ENCODE measurements at regions not wholly inside any gene's neighbourhood (a gene's known extent, or its start where the extent isn't known, plus 50 kb on each side); places are given as distances from the start of the nearest gene placed in this dataset.
"Not testable (repeated sequence)": the region's sequence is repeated elsewhere in the genome, so short reads cannot be mapped to it uniquely, and the experiment has no call there.

GRCh38 chr6:74631564-74631963 is 574.3 kb downstream of the COL12A1 start:
- no peak for DNase-seq (ENCODE audit: low spot score)

- DNase-seq (ENCODE audit: low spot score): no peak
Measured at GRCh38 chr6:74626288-74626687, 579.6 kb downstream of the COL12A1 start.

DNA sequence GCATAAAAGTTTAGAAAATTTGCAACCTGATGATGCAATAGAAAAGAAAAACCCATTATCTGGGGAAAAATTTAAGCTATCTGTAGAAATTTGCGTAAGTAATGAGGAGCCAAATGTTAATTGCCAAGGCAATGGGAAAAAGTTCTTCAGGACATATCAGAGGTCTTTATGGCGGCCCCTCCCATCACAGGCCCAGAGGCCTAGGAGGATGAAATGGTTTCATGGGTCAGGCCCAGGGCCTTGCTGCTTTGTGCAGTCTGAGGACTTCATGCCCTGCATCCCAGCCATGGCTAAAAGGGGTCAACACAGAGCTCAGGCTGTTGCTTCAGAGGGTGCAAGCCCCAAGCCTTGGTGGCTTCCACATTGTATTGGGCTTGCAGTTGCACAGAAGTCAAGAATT is 582.8 kb downstream of the COL12A1 start:
- DNase-seq (ENCODE audit: low spot score): no peak

GRCh38 chr6:74611220-74611619 is 594.6 kb downstream of the COL12A1 start:
- DNase-seq (ENCODE audit: low spot score): no peak

DNA sequence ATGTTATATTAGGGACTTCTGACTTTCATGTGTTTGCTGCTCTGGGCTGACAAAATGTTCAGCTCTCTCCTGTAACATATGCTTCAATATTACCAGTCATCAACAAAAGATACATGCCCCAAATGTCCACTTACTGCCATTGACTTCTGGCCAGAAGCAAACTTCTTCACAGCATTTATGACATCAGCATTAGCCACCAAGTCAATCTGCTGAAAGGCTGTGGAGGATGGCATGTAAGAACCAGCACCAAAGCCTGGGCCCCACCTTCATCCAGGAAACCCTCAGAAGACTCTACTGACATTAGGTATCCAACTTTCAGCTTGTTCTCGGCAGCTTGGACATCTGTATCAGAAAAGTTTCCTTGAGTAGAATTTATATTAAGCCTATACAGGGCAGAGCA is 595.5 kb downstream of the COL12A1 start:
- no peak for DNase-seq (ENCODE audit: low spot score)

- no peak for DNase-seq (ENCODE audit: low spot score)
Measured at GRCh38 chr6:74609871-74610270, 596.0 kb downstream of the COL12A1 start.

- no peak for DNase-seq (ENCODE audit: low spot score)
Measured at GRCh38 chr6:74607934-74608333, 597.9 kb downstream of the COL12A1 start.

GRCh38 chr6:74607468-74607867 is 598.4 kb downstream of the COL12A1 start:
- no peak for DNase-seq (ENCODE audit: low spot score)

DNA sequence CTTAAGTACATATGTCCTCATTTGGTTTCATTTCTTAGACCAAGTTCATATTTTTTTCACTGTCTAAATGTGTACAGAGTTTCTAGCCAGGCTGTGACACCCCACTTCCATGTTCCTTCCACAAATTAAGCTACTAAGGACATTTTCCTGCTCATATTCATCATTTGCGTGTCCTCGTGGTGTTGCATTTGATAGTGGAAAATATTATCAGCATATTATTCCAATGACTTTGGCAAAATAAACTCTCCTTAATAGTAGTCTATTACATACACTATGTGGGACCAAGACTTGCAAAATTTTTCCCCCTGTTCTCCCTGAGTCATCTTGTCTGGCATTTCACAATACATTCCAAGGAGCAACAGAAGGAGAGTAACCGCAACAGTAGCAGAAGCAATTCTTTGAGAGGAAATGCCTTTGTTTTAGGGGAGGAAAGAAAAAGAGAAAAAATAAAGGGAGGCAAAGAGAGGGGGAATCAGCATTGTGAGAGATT is 599.2 kb downstream of the COL12A1 start:
- DNase-seq (ENCODE audit: low spot score): no peak

DNA sequence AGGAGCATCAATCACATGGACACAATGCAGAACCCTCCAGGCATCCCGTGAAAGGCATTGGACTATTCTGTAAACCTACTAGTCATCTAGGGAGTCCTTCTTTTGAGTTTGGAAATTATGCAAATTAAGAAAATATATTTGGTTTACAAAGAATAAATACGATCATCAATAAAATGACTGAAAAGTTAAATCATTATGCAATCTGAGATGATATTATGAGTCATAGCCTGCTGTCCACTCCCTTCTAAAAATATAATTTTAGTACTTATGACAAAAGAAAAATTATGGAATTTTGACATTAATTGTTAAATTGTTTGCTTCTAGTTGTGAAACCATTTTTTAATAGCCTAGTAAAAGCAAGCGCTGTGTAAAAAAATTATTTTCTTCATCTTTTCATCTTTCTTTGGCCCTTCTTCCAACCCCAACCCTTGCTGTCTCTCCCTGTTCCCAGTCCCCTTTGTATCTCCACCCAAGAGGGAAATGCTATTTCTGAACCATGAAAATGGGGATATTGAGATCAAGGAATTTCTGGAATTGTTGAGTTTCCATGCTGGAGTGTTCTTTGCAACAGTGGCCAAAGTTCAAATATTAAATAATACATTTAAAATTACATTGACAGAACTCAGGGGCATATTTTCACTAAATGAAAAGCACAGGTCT is 599.8 kb downstream of the COL12A1 start:
- DNase-seq (ENCODE audit: low spot score): no peak

DNA sequence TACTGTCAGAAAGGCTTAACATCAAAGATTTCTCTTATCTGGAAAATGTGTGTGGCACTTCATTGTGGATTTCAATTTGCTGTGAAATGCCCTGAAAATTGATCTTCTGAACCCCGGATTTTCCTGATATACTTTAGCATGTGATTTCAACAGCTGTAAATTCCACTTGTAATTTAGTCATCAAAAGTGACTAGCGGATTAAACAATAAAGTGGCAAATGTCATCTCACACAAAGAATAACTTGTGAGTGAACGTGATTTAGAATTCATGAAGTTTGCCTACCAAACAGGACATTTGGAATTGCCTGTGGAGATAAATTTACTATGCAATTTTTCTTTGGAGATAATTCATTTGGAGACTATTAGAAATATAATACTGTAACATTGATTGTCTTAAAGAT is 601.6 kb downstream of the COL12A1 start:
- DNase-seq (ENCODE audit: low spot score): no peak

- no peak for DNase-seq (ENCODE audit: low spot score)
Measured at GRCh38 chr6:74603322-74604076, 602.4 kb downstream of the COL12A1 start.

DNA sequence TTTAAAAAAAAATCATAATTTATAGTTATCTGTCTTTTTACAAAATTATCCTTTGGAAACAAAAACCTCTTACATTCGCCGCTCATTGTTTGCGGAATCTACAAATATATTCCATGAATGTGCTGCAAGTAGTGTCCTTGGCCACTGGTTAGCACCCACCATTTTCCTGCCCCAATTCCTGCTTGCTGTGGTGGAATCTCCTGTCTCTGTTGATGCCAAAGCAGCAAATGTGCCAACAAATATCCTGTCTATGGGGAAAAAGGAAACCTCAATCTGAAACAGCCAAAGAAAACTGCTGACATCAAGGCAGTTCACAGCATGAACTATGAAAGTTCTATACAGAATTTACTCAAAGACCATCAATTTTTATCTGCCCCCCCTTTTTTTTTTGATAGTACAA is 603.6 kb downstream of the COL12A1 start:
- no peak for DNase-seq (ENCODE audit: low spot score)

DNA sequence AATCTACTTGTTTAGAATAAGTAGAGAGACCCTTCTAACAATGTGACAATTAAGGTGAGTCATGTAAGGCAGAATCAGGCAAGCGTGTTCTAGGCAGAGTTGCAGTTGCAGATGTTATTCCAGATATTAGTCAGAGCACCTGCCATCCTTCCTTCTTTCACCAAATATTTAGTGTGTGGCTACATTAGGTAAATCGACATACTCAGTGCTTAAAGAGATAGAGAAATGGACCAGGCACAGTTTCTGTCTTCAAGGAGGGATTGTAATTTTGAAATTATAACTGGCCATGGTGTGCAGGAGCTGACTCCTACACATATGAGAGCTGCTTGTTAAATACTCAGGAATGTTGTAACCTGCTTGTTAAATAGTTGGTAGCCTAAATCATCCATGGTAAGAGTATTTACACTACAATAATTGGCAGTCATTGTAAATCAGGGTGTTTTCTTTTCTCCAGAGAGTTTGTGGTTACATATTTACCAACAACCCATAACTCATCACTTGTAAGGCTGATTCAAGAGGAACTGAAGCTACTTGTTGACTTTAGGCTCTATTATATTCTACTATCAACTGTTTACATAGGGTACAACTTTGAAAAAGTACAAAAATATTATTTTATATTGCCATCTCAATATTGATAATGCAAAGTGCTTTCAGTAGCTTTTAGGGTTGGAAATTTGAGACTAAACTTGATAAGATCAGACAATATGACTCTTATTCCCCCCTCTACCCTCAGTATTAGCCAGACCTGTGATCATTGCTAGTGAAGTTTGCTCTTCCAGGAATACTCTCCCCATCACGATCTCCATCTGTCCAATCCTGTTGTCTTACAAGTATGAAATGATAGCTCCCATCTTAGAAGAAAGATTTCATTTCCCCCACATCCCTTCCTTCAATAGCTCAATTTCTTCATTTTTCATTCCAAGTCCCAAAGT is 607.1 kb downstream of the COL12A1 start:
- no peak for DNase-seq (ENCODE audit: low spot score)

DNA sequence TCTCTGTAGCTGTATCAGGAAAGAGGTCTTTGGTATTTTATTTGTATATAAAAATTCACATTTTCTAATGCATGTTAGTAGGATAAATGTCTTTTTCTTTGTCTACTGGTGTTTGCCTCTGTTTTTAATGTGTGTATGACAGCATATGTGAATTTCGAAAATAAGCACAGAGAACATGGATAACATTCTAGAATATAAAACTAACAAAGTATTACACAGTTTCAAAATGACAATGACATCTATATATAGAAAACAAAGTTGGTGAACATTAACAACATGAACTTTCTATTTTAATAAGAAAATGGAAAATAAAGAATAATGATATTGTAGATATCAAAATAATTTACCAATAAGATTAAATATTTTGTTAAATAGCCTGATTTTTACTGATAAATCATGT is 608.0 kb downstream of the COL12A1 start:
- no peak for DNase-seq (ENCODE audit: low spot score)

DNA sequence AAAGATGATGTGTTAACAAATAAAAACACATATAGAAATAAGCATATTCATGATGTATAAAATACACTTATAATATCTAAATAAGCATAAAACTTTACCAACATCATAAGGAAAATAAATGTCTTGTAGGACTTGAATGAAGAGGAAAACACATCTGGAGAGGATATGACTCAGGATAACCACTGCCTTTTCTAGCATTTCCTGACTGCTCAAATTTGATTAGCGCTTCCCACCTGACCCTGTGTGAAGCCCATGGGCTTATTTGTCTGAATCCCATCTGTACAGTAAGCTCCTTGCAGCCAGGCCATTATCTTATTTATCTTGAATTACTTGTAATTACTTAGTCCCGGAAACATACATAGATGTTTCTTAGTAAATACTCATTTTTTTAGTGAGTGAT is 608.6 kb downstream of the COL12A1 start:
- DNase-seq (ENCODE audit: low spot score): no peak

- DNase-seq (ENCODE audit: low spot score): no peak
Measured at GRCh38 chr6:74596588-74596987, 609.3 kb downstream of the COL12A1 start.

DNA sequence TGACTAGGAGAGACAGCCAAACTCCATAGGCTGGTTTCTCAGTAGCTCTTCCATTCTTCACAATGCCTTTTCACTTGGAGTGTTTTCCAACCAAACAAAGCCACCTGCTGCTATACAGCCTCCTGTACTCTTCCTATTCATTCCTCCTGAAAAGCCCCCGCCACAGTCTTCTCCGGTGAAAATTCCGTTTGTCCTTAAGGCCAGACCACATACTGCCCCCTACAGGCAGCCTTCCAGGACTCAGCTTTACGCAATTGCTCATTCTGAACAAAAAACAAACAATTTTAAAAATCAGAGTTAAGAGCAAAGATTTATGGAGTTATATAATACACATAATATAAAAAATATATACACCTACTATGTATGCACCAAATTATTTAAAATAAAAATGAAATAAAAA is 611.5 kb downstream of the COL12A1 start:
- not testable (repeated sequence) for DNase-seq (ENCODE audit: low spot score)

- DNase-seq (ENCODE audit: low spot score): no peak
Measured at GRCh38 chr6:74588094-74588832, 617.6 kb downstream of the COL12A1 start.

GRCh38 chr6:74587386-74587785 is 618.5 kb downstream of the COL12A1 start:
- no peak for DNase-seq (ENCODE audit: low spot score)

DNA sequence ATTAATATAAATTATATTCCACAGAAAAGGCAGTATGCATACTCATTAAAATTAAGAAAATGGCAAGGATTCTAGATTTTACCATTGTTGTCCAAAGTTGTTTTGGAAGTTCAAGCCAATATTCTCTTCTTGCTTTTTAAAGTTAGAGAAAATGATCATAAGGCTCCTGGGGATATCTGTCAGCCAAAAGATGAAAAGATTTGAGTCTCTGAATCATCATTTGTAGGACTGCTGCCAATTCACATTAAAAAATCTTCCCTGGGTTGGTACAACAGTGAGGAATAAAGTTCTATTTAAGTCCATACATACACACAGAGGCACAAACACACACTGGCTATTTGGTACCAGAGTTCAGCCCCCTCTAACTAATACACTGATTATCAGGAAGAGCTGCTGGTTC is 620.1 kb downstream of the COL12A1 start:
- no peak for DNase-seq (ENCODE audit: low spot score)

- DNase-seq (ENCODE audit: low spot score): no peak
Measured at GRCh38 chr6:74581681-74582080, 624.2 kb downstream of the COL12A1 start.

All from hematopoietic multipotent progenitor cell treated with erythropoietin and hydrocortisone succinate and interleukin-3 and kit ligand, for 15 days (in vitro differentiated cells).